PC-9 (cell line): ENCODE measurements at regions not wholly inside any gene's neighbourhood (a gene's known extent, or its start where the extent isn't known, plus 50 kb on each side); places are given as distances from the start of the nearest gene placed in this dataset.

ENCODE experiments used
- CTCF ChIP-seq: fragments of 200-600 bp; sonication (generic); conservative IDR thresholded peaks from 2 replicates; pipeline ENCODE4 v1.6.1; 2017; ENCODE audit warnings: mixed run types, antibody characterized with exemption, mild to moderate bottlenecking, moderate library complexity
- EZH2 ChIP-seq: fragments of 200-600 bp; sonication (generic); IDR thresholded peaks from 2 replicates; pipeline ENCODE4 v1.8.0; 2017; ENCODE audit warnings: antibody characterized with exemption, low read depth

GRCh38 chr11:37598381-37598780 is 1000.3 kb upstream of the RAG2 start:
- TF ChIP-seq CTCF (no peak), EZH2 (no peak)
